ENCODE measurements at regions not wholly inside any gene's neighbourhood (a gene's known extent, or its start where the extent isn't known, plus 50 kb on each side); places are given as distances from the start of the nearest gene placed in this dataset.
"Not testable (repeated sequence)": the region's sequence is repeated elsewhere in the genome, so short reads cannot be mapped to it uniquely, and the experiment has no call there.

GRCh38 chr5:127197402-127198167, 93.0 kb upstream of the MEGF10 start:
- not testable (repeated sequence) for TF ChIP-seq CTCF (IDR thresholded peaks at IDR 0.05; ENCODE audit: low read length); EZH2 (optimal IDR thresholded peaks at IDR 0.05; ENCODE audit: low read depth, low read length)

All from MM.1S (cell line).